ENCODE measurements at regions not wholly inside any gene's neighbourhood (a gene's known extent, or its start where the extent isn't known, plus 50 kb on each side); places are given as distances from the start of the nearest gene placed in this dataset.

- no peak for TF ChIP-seq USF1 (IDR thresholded peaks at IDR 0.05)
- no peak for TF ChIP-seq EP300 (IDR thresholded peaks at IDR 0.05; ENCODE audit: borderline replicate concordance)
- no peak for TF ChIP-seq TCF12 (IDR thresholded peaks at IDR 0.05; ENCODE audit: low read depth)
- no peak for TF ChIP-seq TAF1 (IDR thresholded peaks at IDR 0.05; ENCODE audit: low read depth)
- no peak for TF ChIP-seq FOXM1 (IDR thresholded peaks at IDR 0.05; ENCODE audit: borderline replicate concordance, low read depth)
- no peak for TF ChIP-seq REST (IDR thresholded peaks at IDR 0.05; ENCODE audit: low read depth)
- TF ChIP-seq CREB1 (IDR thresholded peaks at IDR 0.05; ENCODE audit: low read depth) = no peak
- no peak for TF ChIP-seq EGR1 (IDR thresholded peaks at IDR 0.05)
- TF ChIP-seq ZBTB7A (IDR thresholded peaks at IDR 0.05; ENCODE audit: low read depth) = no peak
- no peak for TF ChIP-seq RAD21 (IDR thresholded peaks at IDR 0.05; ENCODE audit: low read depth)
- TF ChIP-seq NFIC (IDR thresholded peaks at IDR 0.05) = no peak
- no peak for TF ChIP-seq TEAD4 (IDR thresholded peaks at IDR 0.05)
- no peak for TF ChIP-seq MAX (IDR thresholded peaks at IDR 0.05)
- TF ChIP-seq YY1 (IDR thresholded peaks at IDR 0.05; ENCODE audit: low read depth) = no peak
- no peak for TF ChIP-seq CEBPB (IDR thresholded peaks at IDR 0.05)
These were observed 192.4 kb upstream of the PUM3 start for GRCh38 chr9:3036333-3036700.

GRCh38 chr9:3035579-3036332 lies 191.9 kb upstream of the PUM3 start:
- TF ChIP-seq RAD21 (IDR thresholded peaks at IDR 0.05; ENCODE audit: low read depth) (no peak), MAX (IDR thresholded peaks at IDR 0.05) (no peak), FOXM1 (IDR thresholded peaks at IDR 0.05; ENCODE audit: borderline replicate concordance, low read depth) (no peak), CEBPB (IDR thresholded peaks at IDR 0.05) (no peak), NFIC (IDR thresholded peaks at IDR 0.05) (no peak), TAF1 (IDR thresholded peaks at IDR 0.05; ENCODE audit: low read depth) (no peak), TEAD4 (IDR thresholded peaks at IDR 0.05) (no peak), USF1 (IDR thresholded peaks at IDR 0.05) (no peak), EGR1 (IDR thresholded peaks at IDR 0.05) (no peak), REST (IDR thresholded peaks at IDR 0.05; ENCODE audit: low read depth) (no peak), YY1 (IDR thresholded peaks at IDR 0.05; ENCODE audit: low read depth) (no peak), CREB1 (IDR thresholded peaks at IDR 0.05; ENCODE audit: low read depth) (no peak), EP300 (IDR thresholded peaks at IDR 0.05; ENCODE audit: borderline replicate concordance) (no peak), TCF12 (IDR thresholded peaks at IDR 0.05; ENCODE audit: low read depth) (no peak), ZBTB7A (IDR thresholded peaks at IDR 0.05; ENCODE audit: low read depth) (no peak)

- TF ChIP-seq CREB1 (IDR thresholded peaks at IDR 0.05; ENCODE audit: low read depth) = no peak
- no peak for TF ChIP-seq ZBTB7A (IDR thresholded peaks at IDR 0.05; ENCODE audit: low read depth)
- TF ChIP-seq TCF12 (IDR thresholded peaks at IDR 0.05; ENCODE audit: low read depth) = no peak
- no peak for TF ChIP-seq USF1 (IDR thresholded peaks at IDR 0.05)
- TF ChIP-seq TEAD4 (IDR thresholded peaks at IDR 0.05) = no peak
- TF ChIP-seq TAF1 (IDR thresholded peaks at IDR 0.05; ENCODE audit: low read depth) = no peak
- TF ChIP-seq FOXM1 (IDR thresholded peaks at IDR 0.05; ENCODE audit: borderline replicate concordance, low read depth) = no peak
- TF ChIP-seq EP300 (IDR thresholded peaks at IDR 0.05; ENCODE audit: borderline replicate concordance) = no peak
- no peak for TF ChIP-seq NFIC (IDR thresholded peaks at IDR 0.05)
- no peak for TF ChIP-seq MAX (IDR thresholded peaks at IDR 0.05)
- TF ChIP-seq REST (IDR thresholded peaks at IDR 0.05; ENCODE audit: low read depth) = no peak
- TF ChIP-seq RAD21 (IDR thresholded peaks at IDR 0.05; ENCODE audit: low read depth) = no peak
- TF ChIP-seq EGR1 (IDR thresholded peaks at IDR 0.05) = no peak
These were observed 189.0 kb upstream of the PUM3 start for GRCh38 chr9:3032898-3033297.
